Left forelimb (tissue), 1 donor: ENCODE measurements at regions not wholly inside any gene's neighbourhood (a gene's known extent, or its start where the extent isn't known, plus 50 kb on each side); places are given as distances from the start of the nearest gene placed in this dataset.

ENCODE experiments used
- DNase-seq: peaks from one replicate; pipeline ENCODE4 v3.0.0-alpha.2; 2018; ENCODE audit warnings: low spot score

DNA sequence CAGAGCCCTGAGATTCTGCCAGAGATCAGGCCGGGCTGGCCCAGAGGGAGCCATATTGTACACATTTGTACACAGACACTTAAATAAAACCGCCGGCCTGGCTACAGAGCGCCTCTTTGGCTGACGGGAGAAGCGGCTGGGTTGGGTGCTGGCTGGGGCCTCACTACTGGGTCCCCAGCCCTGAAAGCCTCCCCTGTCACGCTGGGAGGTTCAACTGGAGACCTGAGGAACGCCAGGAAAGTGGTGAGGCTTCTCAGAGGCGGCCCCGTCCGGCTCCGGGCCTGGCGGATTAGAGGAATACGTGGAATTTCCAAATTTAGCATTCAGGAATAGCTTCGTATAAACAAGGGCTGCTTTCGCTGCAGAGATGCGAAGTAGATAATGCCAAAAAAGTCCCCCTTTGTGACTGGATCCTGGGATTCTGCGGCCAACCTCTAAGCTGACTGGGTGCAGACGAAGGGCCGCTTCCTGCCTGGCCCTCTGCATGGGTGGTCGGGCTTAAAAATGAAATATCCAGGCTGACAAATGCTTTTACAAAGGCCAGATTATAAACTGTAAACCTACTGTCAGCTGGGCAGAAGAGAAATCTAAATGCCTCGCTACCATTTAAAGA is 252.4 kb downstream of the IRF8 start:
- DNase-seq, result no peak

DNA sequence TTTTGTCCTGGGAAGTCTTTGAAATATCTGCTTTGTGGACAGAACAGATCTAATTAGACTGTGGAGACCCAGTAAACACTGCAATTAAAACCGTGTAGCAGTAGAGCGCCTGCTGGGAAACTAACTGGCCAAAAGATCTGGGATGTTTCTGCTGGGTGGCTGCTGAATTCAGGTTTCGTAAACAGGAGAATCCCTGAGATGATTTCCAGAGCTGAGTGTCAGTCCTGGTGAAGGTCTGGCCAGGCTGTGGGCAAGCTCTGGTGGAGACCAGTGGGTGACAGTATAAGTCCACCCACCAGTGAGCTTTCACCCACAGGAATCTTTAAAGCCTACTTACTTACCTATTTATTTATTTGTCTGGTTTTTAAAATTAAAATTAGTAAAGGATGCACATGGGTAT is 257.2 kb downstream of the IRF8 start:
- DNase-seq, result no peak

DNA sequence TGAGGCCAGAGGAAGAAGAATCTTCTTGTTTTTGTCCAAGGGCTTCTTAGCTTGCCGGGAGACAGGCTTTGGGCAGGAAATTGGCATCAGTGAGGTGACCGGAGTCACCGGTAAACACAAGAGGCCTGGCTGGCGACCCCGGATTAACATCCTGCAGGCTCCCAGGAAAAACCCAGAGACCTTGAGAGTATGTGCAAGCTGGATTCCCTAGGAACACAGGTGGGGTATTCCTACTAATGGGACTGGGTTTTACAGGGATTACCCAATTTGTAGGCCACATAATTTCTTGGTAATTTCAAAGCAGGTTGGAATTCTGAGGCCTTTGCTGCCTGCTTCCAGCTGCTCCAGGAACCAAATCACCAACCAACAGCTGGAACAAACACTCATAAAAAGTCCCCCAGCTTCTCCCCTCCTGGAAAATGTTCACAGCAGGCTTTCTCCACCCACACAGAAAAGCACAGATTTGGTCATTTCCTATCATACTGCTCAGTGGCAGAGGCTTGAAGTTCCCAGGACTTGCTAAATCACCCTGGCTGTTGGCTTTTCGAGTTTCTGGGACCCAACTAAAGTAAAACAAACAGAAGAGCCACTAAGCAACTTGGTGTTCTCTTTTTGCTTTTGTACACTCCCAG is 258.8 kb downstream of the IRF8 start:
- DNase-seq, result no peak

DNA sequence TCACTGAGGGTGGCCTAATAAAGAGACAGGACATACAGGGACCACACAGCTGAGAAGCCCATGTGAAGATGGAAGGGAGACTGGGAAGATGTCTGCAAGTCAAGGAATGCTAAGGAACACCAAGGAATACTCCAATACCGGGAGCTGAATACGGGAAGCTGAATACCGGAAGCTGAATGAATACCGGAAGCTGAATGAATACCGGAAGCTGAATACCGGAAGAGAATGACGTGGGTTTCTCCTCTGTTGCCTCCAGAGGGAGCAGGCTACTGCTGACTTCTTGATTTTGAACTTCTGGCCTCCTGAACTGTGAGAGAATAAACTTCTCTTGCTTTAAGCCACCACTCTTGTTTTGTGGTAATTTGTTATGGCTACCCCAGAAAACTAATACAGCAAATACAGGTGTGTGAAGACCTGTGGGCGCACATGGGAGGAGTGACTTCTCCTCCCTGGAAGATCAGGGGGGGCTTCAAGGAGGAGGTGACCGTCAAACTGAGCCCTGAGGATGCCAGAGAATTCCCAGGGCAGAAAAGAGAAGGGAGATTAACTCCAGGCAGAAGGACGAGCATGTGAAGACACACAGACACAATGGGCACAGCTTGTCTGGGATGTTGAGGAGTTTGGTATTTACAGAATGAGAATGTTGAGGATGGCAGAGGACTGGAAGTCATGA is 259.9 kb downstream of the IRF8 start:
- no peak for DNase-seq

DNA sequence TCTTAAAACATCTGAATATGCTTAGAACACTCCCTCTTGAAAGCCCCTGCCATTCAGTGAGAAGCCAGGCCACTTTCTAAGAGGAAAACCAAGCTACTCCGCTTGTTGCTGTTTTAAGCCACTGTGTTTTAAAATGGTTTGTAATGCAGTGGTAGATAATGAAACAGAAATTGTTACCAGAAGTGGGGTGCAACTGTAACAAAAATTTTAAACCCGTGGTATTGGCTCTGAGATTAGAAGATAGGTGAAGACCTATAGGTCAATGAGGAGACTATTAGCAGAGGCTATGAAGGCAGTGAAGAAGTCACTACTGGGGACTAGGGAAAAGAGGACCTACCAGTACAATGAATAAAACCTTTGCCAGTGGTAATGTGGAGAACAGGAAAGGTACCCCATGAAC is 266.5 kb downstream of the IRF8 start:
- DNase-seq, result no peak

DNA sequence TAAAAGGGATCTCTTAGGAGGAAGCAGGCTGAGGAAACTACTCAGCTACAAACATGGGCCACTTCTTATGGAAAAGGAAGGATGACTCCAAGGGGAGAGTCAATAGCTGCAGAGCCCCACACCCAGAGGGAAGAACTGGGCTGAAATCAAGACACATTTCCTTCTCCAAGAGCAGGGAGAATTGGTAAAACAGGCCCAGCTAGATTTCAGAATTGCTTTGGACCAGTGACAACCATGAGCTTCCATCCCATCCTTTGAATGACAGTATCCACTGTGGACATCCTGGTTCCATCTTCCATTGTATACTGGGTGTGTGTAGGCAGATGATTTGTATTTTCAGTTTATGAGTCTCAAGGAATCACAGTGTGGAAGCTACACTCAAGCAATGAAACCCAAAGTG is 267.5 kb downstream of the IRF8 start:
- no peak for DNase-seq

DNA sequence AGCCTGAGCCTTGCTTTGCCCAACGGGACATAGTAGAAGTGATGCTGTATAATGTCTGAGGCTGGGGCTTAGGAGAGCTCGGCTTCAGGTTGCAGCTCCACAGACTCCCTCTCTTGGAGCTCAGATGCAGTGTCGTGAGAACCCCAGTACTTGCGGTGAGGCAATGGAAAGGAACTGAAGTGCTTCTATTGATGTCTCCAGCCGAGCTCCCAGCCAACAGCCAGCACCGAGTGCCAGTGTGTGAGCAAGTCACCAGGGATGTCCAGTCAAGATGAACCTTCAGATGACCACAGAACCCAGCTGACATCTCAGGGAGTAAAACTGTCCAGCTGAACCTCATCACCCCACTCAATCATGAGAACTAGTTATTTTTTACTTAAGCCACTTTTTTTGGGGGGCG is 268.1 kb downstream of the IRF8 start:
- DNase-seq, result no peak

DNA sequence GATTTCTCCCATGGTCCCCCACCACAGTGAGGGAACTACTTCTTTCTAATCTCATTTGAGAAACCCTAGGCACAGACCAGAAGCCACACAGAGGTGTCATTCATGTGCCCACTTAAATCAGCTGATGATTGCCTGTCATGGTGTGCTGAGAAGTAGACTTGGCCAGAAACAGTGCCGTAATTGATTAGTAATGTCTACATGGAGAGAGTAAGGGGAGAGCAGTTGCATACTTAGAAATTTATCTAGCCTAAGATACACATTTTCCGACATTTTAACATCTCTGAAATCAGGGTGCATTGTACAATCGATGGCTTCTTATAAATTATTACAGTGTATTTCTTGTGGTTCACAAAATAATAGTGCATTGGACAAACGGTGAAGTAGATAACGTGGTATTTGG is 271.8 kb downstream of the IRF8 start:
- DNase-seq, result no peak

DNA sequence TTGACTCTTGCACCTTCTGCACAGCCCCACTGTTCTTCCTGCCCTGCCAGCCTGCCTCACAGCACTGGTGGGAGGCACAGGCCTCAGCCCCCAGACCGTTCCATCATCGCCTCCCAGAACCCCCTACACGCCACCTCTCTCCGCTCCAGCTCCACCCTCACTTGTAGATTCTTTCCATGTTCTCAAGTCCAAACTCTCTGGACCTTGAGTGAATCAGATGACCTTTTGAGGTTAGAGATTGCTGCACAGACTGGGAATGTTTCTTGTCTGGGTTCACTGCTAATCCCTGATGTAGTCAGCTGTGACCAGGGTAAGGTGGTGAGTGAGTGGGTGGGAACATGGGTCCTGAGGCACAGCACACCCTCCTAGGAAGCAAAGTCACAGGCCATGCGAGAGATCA is 272.4 kb downstream of the IRF8 start:
- DNase-seq, result no peak

DNA sequence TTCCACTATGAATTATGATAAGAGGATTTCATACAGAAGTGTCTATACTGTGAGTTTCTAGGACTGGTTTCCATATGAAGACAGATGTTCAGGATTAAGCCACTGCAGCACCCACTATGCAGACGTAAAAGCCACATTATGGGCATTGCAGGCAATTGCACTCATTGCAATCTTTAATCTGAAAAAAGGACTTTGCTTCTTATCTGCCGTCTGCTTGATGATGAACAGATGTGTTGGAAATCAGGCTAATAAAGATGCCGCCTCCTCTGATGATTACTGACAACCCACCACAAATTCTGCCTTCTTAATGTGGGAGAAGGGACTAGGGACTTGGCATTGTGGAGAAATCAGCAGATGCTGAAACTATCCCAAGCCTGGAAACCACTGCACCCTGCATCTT is 276.9 kb downstream of the IRF8 start:
- DNase-seq, result no peak

DNA sequence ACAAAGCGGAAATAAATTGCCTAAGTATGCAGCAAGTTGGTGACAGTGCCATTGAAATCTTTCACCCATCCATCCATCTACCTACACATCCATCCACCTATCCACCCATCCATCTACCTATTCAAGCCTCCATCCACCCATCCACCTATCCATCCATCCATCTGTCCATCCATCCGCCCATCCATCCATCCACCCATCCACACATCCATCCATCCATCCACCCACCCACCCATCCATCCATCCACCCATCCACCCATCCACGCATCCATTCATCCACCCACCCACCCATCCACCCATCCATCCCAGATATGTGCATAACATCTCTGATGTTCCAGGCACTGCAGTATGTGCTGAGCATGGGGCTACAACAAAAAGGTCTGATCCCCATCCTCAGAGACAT is 277.5 kb downstream of the IRF8 start:
- DNase-seq, result no peak

DNA sequence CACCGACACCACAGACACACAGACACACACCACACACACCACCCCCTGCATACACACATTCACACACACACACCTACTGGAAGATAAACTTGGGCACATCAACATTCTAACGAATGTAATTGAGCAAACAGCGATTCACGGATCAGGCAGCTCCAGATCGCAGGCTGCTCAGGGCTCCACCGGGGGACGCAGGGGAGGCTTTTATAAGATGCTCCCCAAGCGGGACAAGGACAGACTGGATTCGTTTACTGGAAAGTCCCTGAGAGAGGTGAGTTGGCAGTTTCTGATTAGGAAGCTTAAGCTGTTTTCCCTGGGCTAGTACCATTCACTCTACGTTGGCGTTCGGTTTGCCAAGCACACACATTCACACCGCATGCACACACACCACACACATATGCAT is 281.3 kb downstream of the IRF8 start:
- DNase-seq, result no peak

DNA sequence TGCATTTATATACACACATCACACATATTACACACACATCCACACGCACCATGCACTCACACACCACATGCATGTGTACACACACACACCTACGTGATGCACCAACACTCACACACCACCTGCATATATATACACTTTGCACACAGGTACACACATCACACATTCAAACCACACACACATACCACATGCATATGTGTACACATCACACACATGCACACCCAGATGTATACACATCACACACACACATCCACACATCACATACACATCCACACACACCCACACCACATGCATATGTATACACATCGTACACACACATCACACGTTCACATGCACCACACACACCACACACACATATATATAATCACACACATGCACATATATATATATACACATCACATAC is 281.8 kb downstream of the IRF8 start:
- no peak for DNase-seq

DNA sequence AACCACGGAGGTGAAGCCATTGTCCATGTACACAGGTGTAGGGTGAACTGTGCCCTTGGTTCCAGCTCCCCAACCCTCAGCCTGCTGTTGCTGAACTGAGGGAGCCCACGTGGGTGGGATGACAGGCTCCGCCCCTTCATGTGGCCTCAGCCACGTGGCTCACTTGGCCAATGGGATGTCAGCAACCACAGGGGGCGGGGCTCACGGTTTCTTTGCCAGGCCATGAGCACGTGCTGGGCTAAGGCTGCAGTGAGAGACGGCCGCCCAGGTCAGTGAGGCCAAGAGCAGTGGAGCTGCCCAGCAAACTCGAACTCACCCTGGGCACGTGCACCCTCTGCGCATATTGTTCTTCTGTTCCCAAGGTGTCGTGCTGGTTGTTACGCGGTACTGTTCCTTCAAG is 282.6 kb downstream of the IRF8 start:
- DNase-seq, result no peak

DNA sequence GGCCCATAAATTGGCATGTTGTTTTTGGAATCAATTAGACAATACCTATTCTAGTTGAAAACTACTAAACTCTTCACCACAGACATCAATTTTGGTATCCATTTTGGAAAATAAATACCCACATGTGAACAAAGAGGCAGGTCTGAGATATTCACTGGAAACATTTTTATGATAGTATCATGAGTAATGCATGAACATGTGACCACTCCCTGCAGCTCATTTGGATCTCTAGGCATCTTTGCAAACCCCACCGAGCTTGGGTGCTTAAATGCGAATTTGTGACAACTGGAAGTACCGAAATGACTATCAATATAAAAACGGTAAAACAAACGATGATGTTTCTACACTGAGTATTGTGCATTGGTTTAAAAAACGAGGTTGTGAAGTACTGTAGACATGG is 285.2 kb downstream of the IRF8 start:
- no peak for DNase-seq

DNA sequence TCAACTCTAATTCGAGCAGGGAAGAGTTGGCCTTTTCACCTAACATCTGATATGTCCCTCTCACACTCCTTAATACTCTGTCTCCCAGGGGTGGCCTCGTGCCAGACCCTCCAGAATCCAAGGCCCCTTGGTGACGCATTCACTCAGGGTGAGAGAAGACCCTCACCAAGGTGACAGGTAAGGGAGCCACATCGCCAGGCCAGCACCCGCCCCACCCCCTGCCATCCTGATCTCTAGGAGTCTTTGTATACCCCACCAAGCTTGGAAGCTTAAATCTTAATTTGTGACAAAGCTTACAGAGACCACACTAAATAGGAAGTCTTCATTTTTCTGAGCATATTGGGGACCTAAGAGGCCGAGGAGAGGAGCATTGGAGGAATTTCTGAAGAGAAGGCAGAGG is 286.1 kb downstream of the IRF8 start:
- no peak for DNase-seq

DNA sequence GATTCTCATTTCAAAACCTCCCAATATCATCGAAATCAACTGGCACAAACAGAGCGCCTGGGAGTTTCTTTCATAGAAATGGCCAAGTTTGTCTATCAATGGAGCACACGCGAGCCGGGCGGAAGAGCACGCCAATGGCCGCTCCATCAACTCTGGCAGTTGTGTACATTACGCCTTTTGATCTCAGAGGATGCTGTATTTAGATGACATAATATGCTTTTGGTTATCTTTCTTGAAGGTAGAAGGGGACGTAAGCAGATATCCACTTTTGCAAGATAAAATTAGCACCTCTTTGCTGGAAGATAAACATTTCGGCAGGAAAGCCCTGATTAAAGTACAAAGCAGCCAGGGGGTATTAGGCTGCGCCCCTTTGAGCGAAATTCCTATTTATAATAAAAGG is 287.4 kb downstream of the IRF8 start:
- DNase-seq, result no peak

DNA sequence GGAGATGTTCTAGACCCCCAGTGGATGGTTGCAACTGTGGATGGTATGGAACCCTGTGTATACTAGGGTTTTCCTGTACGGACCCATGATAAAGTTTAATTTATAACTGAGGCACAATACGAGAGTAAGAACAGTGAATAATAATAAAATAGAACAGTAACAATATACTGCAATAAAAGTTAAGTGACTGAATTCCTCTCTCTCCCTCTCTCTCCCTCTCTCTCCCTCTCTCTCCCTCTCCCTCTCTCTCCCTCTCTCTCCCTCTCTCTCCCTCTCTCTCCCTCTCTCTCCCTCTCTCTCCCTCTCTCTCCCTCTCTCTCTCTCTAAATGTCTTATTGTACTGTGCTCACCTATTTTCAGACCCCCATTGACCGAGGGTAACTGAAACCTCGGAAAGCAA is 291.0 kb downstream of the IRF8 start:
- DNase-seq, result no peak

DNA sequence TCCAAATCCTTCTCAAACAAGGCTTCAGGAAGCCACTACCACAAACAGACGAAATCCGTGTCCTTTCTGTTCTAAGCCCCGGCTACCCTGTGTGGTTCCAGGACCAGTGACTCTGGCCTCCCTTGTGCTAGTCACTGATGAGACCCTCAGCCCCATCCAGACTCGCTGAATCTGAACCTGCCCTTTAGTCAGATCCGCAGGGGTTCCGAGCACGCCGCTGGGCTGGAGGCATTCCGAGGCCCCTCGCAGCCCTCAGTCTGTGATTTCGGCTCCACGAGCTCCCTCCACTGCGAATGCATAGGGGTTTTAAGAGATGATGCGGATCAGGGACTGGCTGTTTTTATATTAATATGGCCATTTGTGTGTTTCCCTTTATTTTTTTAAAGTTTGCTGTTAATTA is 292.7 kb downstream of the IRF8 start:
- DNase-seq, result no peak

DNA sequence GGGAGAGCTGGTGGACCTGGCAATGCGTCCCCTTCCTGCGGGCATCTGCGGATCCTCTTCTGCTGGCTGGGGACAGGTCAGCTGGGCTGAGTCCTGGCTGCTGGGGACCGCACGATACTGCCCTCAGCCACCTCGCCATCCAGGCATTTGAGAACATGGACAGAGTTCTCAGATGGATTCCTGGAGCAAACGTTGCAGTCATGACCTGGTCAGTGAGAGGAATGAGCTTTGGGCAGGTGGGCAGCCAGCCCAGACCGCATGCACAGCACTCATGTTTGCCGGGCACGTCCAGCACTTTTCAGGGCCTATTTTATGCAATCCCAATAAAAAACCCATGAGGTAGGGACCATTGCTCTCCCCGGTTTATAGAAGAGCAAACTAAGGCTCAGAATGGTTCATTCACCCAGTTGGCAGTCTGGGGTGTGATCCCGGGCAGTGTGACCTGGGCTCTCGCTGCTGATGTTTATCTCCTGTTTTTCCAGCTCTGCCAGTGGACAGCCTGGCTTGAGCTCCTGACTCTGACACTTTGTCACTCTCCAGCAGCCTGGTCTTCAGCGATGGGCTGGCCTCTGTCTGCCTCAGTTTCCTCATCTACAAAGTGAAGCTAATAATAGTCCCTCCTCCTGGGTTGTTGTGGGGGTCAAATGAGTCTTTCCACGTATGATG is 294.7 kb downstream of the IRF8 start:
- no peak for DNase-seq

DNA sequence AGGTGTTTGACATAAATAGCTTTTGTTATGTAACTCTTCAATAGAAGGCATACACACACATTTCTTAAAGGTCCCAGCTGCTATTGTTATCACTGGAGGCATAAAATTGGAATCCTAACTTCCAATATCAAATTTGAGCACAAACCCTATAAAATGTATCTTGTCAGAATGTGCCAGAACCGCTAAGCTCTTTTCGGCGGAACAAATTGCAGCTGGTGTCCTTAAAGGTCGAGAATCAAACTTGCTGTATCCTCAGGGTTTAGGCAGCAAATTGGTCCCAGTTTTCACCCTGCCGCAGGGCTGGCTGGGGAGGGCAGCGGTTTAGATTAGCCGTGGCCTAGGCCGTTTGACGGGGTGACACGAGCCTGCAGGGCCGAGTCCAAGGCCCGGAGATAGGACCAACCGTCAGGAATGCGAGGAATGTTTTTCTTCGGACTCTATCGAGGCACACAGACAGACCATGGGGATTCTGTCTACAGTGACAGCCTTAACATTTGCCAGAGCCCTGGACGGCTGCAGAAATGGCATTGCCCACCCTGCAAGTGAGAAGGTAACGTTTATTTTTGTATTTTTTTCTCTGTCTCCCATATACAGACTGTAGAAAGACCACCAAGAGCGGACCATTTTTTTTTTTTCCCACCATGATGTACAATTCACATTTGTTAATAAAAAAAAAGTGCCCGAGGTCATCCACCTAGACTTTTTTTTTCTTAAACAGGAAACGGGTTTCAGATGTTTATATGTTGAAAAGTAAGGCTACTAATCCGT is 297.1 kb downstream of the IRF8 start:
- no peak for DNase-seq

DNA sequence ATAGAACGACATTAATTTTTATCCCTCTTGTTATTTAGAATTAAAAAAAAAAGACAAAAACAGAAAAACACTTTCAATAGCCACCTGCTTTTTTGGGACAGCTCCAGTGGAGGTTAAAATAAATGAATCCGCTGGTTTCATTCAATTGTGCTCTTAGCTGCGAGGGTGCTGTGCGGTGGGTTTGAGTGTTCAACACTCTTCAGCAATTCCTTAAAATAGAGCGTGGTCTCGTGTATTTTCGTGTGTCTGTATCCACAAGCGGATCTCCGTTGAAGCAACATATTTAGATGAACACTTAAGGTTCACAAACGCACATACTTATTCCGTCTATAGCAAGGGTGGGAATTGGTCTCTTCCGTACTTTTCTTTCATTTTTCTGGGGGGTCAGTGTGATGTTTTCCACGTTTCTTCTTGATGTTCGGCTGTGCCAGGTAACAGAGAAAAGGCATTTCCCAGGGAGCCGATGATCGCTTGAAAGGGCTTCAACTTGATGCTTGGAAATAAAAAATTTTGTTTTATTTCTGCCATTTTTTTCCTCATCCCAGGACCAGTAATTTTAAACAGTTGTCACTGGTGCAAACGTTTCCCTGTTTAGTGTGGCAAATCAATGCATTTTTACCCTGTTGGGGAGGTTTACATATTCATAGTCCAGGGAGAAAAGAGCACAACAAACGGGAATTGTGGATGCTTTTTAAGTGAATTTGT is 297.9 kb downstream of the IRF8 start:
- DNase-seq, result no peak
